ENCODE measurements at regions not wholly inside any gene's neighbourhood (a gene's known extent, or its start where the extent isn't known, plus 50 kb on each side); places are given as distances from the start of the nearest gene placed in this dataset.

GRCh38 chr17:33352526-33352925, 59.4 kb upstream of the ASIC2 start:
- DNase-seq (ENCODE audit: low read depth in 4 of 4, low spot score in 2 of 4), result no peak

- no peak for DNase-seq (ENCODE audit: low read depth in 4 of 4, low spot score in 2 of 4)
Observed at GRCh38 chr17:33356266-33356665, 63.2 kb upstream of the ASIC2 start.

GRCh38 chr17:33363475-33363874, 70.4 kb upstream of the ASIC2 start:
- no peak for DNase-seq (ENCODE audit: low read depth in 4 of 4, low spot score in 2 of 4)

GRCh38 chr17:33366960-33367359, 73.9 kb upstream of the ASIC2 start:
- no peak for DNase-seq (ENCODE audit: low read depth in 4 of 4, low spot score in 2 of 4)

GRCh38 chr17:33369149-33369548, 76.1 kb upstream of the ASIC2 start:
- no peak for DNase-seq (ENCODE audit: low read depth in 4 of 4, low spot score in 2 of 4)

GRCh38 chr17:33369876-33370275, 76.8 kb upstream of the ASIC2 start:
- DNase-seq (ENCODE audit: low read depth in 4 of 4, low spot score in 2 of 4), result no peak

GRCh38 chr17:33370401-33370800, 77.3 kb upstream of the ASIC2 start:
- DNase-seq (ENCODE audit: low read depth in 4 of 4, low spot score in 2 of 4), result no peak

- DNase-seq (ENCODE audit: low read depth in 4 of 4, low spot score in 2 of 4), result no peak
Observed at GRCh38 chr17:33371377-33371776, 78.3 kb upstream of the ASIC2 start.

GRCh38 chr17:33373273-33373672, 80.2 kb upstream of the ASIC2 start:
- DNase-seq (ENCODE audit: low read depth in 4 of 4, low spot score in 2 of 4), result no peak

GRCh38 chr17:33375103-33375502, 82.0 kb upstream of the ASIC2 start:
- DNase-seq (ENCODE audit: low read depth in 4 of 4, low spot score in 2 of 4), result no peak

- DNase-seq (ENCODE audit: low read depth in 4 of 4, low spot score in 2 of 4), result no peak
Observed at GRCh38 chr17:33375783-33376182, 82.7 kb upstream of the ASIC2 start.

GRCh38 chr17:33377837-33378595, 84.9 kb upstream of the ASIC2 start:
- DNase-seq (ENCODE audit: low read depth in 4 of 4, low spot score in 2 of 4), result no peak

- DNase-seq (ENCODE audit: low read depth in 4 of 4, low spot score in 2 of 4), result no peak
Observed at GRCh38 chr17:33381201-33381600, 88.1 kb upstream of the ASIC2 start.

- DNase-seq (ENCODE audit: low read depth in 4 of 4, low spot score in 2 of 4), result no peak
Observed at GRCh38 chr17:33383488-33384023, 90.5 kb upstream of the ASIC2 start.

- DNase-seq (ENCODE audit: low read depth in 4 of 4, low spot score in 2 of 4), result no peak
Observed at GRCh38 chr17:33385133-33385532, 92.0 kb upstream of the ASIC2 start.

GRCh38 chr17:33385713-33386112, 92.6 kb upstream of the ASIC2 start:
- DNase-seq (ENCODE audit: low read depth in 4 of 4, low spot score in 2 of 4), result no peak

GRCh38 chr17:33387406-33387805, 94.3 kb upstream of the ASIC2 start:
- no peak for DNase-seq (ENCODE audit: low read depth in 4 of 4, low spot score in 2 of 4)

GRCh38 chr17:33389504-33390135, 96.5 kb upstream of the ASIC2 start:
- no peak for DNase-seq (ENCODE audit: low read depth in 4 of 4, low spot score in 2 of 4)

- DNase-seq (ENCODE audit: low read depth in 4 of 4, low spot score in 2 of 4), result no peak
Observed at GRCh38 chr17:33390479-33391176, 97.5 kb upstream of the ASIC2 start.

- no peak for DNase-seq (ENCODE audit: low read depth in 4 of 4, low spot score in 2 of 4)
Observed at GRCh38 chr17:33396818-33397217, 103.7 kb upstream of the ASIC2 start.

GRCh38 chr17:33398386-33398785, 105.3 kb upstream of the ASIC2 start:
- no peak for DNase-seq (ENCODE audit: low read depth in 4 of 4, low spot score in 2 of 4)

- DNase-seq (ENCODE audit: low read depth in 4 of 4, low spot score in 2 of 4), result no peak
Observed at GRCh38 chr17:33401249-33401648, 108.2 kb upstream of the ASIC2 start.
